Brain microvascular endothelial cell (primary cell): ENCODE measurements at regions not wholly inside any gene's neighbourhood (a gene's known extent, or its start where the extent isn't known, plus 50 kb on each side); places are given as distances from the start of the nearest gene placed in this dataset.

ENCODE experiments used
- DNase-seq: peaks from one replicate; pipeline ENCODE4 v3.0.0-alpha.2; 2020
- H3K27ac ChIP-seq: fragments of 250-450 bp; sonication (Bioruptor Pico); 2 replicates; pipeline ENCODE4 v1.5.1; 2020; ENCODE audit warnings: mild to moderate bottlenecking, moderate library complexity
- H3K27me3 ChIP-seq: fragments of 250-450 bp; sonication (Bioruptor Pico); replicated peaks from 2 replicates; pipeline ENCODE4 v1.5.1; 2020; ENCODE audit warnings: mild to moderate bottlenecking
- H3K36me3 ChIP-seq: fragments of 250-450 bp; sonication (Bioruptor Pico); replicated peaks from 2 replicates; pipeline ENCODE4 v1.5.1; 2020; ENCODE audit warnings: mild to moderate bottlenecking
- H3K4me3 ChIP-seq: 2 replicates; pipeline ENCODE4 v1.5.1; 2011; ENCODE audit warnings: low read depth, mild to moderate bottlenecking, control low read depth, low read length, moderate library complexity
- CTCF ChIP-seq: IDR thresholded peaks from 2 replicates; pipeline ENCODE4 v1.5.1; 2011; ENCODE audit warnings: low read depth, mild to moderate bottlenecking, moderate library complexity, low read length, control low read depth, inconsistent platforms; ENCODE audit errors: missing control alignments
- in situ Hi-C: cut with HindIII; loops from 2 replicates; pipeline ENCODE4 v1.10.0; 2017; ENCODE audit warnings: low sequenced_read_pairs, low pct_ligation_motif_present

- in situ Hi-C loops, result no loop called here
- Histone ChIP-seq H3K27ac (no peak overlapping the region), H3K36me3 (no peaks in the 10 kb centered on the region), H3K27me3 (no peaks in the 10 kb centered on the region), H3K4me3 (no peak overlapping the region)
- no peak for TF ChIP-seq CTCF
- DNase-seq, result peak; percentile 25
Observed at GRCh38 chr7:106600569-106601373, 60.2 kb downstream of the CCDC71L start.

GRCh38 chr7:106599343-106599698 is 61.6 kb downstream of the CCDC71L start:
- no peaks in the 10 kb centered on the region for H3K36me3 ChIP-seq
- no peaks in the 10 kb centered on the region for H3K27me3 ChIP-seq
- no peak for DNase-seq
- in situ Hi-C loops, result no loop called here
- TF ChIP-seq CTCF, result no peak
- H3K4me3 ChIP-seq, result no peak overlapping the region
- no peak overlapping the region for H3K27ac ChIP-seq

DNA sequence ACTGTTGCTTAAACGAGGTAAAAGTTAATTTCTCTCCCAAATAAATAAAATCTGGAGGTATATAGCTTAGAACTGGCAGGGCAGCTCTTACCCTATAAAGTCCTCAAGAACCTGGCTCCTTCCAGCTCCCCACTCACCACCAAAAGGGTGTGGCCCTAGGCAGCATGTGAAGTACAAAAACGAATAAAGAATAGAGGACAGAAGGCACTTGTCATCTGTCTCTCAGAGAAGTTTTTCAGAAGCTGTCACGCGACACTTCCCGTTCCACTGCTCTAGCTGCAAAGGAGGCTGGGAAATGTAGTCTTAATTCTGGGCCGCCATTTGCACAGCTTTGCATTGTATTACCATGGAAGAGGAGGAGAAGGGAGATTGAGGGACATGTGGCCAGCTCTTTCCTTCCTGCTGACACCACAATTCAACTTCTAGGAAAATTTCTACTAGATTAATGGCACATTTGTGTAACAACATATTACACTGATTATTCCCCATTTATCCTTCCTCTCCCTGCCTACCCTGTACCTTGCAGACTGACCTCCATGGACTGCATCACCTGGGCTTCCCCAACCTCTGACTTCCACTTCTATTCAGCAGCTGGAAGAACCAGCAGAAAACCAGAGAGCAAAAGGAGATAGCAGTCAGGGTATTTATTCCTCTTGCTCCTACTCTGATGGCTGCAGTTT is 62.2 kb downstream of the CCDC71L start:
- no peaks in the 10 kb centered on the region for H3K27me3 ChIP-seq
- no peak overlapping the region for H3K27ac ChIP-seq
- peak; percentile 74 for DNase-seq
- no peaks in the 10 kb centered on the region for H3K36me3 ChIP-seq
- in situ Hi-C loops, result no loop called here
- peak overlapping the region; percentile 55 for H3K4me3 ChIP-seq
- TF ChIP-seq CTCF, result no peak

DNA sequence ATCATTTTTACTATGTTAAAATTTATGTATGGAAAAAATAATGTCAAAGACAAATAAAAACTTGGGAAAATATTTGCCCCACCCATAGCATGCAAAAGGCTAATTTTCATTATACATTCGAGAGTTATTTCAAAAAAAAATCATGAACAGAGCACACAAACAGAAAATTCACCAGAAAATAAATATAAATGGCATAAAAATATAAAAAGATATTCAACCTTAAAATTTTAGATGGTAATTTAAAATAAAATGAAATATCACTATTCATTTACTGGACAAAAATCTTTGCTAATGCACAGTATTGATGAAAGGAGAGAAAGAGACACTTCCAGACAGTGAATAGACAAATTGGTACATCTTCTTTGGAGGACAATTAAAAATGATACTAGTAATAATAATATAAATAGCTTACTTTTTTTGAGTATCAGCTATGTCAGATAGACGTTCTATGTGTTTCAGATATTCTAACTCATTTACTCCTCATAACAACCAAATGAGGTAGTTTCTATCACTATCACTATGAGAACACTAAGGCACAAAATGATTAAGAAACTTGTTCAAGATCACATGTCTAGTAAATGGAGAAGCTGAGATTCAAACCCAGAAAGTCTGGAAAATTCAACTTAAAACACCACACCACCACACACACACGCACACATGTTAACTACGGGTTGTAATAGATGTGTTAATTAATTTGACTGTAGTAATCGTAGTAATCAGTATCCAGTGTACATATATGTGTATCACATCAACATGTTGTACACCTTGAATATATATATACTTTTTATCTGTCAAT is 63.0 kb downstream of the CCDC71L start:
- TF ChIP-seq CTCF, result no peak
- H3K36me3 ChIP-seq, result no peaks in the 10 kb centered on the region
- H3K27ac ChIP-seq, result no peak overlapping the region
- in situ Hi-C loops, result no loop called here
- DNase-seq, result no peak
- H3K27me3 ChIP-seq, result no peaks in the 10 kb centered on the region
- H3K4me3 ChIP-seq, result no peak overlapping the region

DNA sequence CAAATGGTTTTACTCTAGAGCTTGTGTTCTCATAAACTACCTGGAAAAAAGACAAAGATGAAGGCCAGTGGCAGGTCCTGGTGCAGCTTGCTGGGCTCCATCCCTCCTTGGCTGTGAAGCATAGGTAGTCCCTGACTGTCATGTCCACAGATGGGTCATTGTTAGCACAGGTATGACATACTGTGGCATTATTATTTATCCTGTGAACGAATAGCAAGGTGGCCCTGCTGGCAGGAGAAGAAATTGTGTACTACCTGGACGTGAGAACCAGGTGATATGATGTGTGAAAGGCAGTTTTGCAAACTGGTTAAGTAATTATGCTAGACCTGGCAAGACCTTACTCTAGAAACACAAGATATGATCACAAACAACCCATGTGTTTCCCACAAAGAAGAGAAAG is 63.9 kb downstream of the CCDC71L start:
- TF ChIP-seq CTCF, result no peak
- Histone ChIP-seq H3K36me3 (no peaks in the 10 kb centered on the region), H3K4me3 (no peak overlapping the region), H3K27ac (no peak overlapping the region), H3K27me3 (no peaks in the 10 kb centered on the region)
- in situ Hi-C loops, result no loop called here
- no peak for DNase-seq
